ENCODE measurements at regions not wholly inside any gene's neighbourhood (a gene's known extent, or its start where the extent isn't known, plus 50 kb on each side); places are given as distances from the start of the nearest gene placed in this dataset.

DNA sequence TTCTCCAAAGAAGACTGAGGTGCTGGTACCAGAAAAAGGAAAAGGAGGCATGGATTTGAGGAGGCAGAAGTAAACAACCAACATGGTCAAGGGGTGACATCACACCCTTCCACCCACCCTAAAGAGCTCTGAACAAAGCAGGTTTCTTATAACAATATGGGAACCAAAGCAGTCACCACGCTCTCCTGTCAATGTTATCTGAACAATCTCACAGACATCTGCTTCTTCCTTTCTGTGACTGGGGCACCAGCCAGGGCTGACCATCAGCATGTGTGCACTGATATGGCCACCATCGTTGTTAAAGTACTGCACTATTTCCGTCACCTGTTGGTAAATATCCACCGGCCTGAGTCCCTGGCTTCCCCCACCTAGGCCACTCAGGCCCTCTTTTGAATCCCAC is 252.9 kb downstream of the SHQ1 start:
- TF ChIP-seq, protein P1, sequence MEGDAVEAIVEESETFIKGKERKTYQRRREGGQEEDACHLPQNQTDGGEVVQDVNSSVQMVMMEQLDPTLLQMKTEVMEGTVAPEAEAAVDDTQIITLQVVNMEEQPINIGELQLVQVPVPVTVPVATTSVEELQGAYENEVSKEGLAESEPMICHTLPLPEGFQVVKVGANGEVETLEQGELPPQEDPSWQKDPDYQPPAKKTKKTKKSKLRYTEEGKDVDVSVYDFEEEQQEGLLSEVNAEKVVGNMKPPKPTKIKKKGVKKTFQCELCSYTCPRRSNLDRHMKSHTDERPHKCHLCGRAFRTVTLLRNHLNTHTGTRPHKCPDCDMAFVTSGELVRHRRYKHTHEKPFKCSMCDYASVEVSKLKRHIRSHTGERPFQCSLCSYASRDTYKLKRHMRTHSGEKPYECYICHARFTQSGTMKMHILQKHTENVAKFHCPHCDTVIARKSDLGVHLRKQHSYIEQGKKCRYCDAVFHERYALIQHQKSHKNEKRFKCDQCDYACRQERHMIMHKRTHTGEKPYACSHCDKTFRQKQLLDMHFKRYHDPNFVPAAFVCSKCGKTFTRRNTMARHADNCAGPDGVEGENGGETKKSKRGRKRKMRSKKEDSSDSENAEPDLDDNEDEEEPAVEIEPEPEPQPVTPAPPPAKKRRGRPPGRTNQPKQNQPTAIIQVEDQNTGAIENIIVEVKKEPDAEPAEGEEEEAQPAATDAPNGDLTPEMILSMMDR (conservative IDR thresholded peaks at IDR 0.05; ENCODE audit: low read depth, low read length) = no peak
- no peak overlapping the region for H3K4me3 ChIP-seq (ENCODE audit: low read depth, low read length)
- DNase-seq (ENCODE audit: low read depth) = no peak

DNA sequence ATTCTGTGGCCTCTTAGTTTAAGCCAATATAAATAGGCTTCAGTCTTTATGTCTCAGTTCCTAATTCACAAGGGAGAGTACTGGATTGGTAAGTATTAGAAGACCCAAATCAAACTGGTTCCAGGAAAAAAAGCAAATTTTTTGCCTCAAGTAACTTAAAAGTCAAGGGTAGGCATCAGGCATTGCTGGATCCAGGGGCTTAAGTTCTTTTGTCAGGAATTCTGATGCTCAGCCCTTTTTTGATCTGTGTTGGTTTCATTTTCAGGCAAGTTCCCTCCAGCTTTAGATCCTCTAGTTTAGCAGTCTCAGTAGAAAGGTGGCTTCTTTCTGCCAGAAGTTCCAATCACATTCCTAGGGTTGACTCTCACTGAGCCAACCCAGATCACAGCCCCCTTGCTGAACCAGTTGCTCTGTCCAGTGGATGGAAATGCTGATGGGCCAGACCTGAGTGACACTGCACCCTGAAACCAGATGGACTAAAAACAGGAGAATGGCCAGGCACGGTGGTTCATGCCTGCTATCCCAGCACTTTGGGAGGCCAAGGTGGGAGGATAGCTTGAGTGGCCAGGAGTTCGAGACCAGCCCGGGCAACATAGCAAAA is 253.5 kb downstream of the SHQ1 start:
- DNase-seq (ENCODE audit: low read depth) = no peak
- TF ChIP-seq, protein P1 (conservative IDR thresholded peaks at IDR 0.05; ENCODE audit: low read depth, low read length) = no peak
- no peak overlapping the region for H3K4me3 ChIP-seq (ENCODE audit: low read depth, low read length)

DNA sequence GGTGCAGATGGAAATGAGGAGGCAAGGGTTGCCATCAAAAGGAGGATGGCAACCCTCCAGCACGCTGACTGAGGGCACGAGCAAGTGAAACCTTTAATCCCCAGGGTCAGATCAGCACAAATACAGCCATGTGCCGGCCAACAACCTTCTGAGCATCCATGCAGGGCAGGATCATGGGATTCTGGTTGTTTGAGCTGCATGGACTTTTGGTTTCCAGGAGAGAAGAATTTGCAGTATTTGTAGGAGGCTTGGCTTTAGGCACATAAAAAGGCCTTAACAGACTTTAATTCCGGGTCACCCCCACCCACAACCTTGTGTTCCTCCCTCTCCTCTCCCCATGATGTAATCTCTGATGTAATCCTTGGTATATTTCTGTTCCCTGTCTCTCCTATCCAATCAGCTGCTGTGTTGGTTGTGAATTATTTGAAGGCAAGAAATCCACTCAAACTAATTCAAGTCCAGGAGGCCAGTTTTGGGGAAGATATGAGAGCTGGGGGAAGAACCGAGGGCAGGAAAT is 254.3 kb downstream of the SHQ1 start:
- DNase-seq (ENCODE audit: low read depth) = peak; percentile 49
- no peak overlapping the region for H3K4me3 ChIP-seq (ENCODE audit: low read depth, low read length)
- TF ChIP-seq, protein P1 (conservative IDR thresholded peaks at IDR 0.05; ENCODE audit: low read depth, low read length) = no peak

DNA sequence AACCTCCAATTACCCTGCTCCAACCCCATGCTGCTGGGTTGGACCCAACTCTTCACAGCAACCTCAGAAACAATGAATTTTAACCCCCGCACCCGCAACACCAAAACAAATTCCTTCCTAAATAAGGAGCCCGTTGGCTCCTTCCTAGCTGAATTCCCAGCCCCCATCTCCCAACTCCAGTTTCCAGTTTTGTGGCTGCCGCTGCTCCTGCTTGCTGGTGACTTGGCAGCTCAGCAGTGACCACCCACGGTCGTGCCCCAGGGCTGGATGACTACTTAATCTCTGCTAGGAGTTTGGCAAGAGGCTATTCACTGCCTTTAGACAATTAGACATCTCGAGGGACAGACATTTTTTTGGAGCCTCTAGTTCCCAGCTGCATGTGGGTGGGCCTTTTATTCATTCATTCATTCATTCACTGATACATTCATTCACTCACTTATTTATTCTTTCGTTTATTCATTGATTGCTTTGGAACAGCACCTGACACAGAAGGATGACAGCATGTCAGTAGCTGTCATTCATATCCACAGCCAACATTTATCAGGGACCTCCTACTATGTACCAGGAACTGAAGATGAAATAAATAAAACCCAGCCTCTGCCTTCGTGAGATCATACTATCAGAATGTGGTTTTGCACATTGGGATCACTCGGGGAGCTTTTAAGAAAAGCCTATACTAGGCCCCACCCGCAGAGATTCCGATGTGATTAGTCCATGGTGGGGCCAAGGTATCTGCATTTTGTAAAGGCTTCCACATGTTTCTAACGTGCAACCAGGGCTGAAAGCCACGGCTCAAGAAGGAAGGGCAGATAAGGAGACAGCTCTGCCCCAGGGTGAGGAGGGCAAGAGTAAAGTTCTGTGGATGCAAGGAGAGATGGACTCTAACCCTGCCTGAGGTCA is 256.5 kb downstream of the SHQ1 start:
- DNase-seq (ENCODE audit: low read depth) = peak; percentile 26
- TF ChIP-seq, protein P1 (conservative IDR thresholded peaks at IDR 0.05; ENCODE audit: low read depth, low read length) = no peak
- H3K4me3 ChIP-seq (ENCODE audit: low read depth, low read length) = no peak overlapping the region

DNA sequence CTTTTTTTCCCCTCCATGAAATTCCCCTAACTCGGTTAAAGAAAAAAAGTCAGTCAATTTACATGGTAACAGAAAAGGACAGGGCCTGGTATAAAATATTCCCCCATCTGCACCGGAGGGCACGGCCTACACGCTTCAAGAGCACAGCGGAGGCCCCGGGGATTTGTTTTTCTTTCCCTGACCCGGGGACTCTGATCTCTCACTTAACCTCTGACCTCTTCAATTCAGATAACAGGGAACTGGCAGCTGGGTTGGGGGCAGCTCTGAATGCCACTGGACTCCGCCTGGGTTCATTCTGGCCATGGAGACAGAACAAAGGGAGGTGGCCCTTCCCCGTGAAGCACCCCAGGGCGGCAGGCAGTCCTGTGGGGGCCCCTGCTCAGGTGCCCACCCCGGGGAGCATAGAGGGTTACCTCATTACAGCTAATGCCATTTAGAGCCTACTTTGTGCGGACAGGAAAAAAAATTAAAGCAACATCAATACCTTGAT is 257.5 kb downstream of the SHQ1 start:
- no peak for DNase-seq (ENCODE audit: low read depth)
- TF ChIP-seq, protein P1 (conservative IDR thresholded peaks at IDR 0.05; ENCODE audit: low read depth, low read length) = no peak
- no peak overlapping the region for H3K4me3 ChIP-seq (ENCODE audit: low read depth, low read length)

DNA sequence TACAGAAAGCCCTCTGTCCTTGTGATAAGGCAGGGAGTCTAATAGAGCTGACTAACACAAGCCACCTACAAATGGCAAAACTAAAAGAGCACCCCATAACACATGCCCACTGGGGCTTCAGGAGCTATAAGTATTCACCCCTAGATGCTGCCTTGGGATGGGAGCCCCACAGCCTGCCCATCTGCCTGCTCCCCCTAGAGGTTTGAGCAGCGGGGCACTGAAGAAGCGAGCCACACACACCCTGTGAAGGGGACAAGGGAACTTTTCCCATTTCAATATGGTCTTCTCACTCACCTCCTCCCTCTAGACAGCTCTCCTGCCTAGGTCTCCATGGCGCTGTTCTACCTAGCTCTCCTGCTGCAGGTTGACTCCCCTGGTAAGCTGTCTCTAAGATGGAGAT is 261.0 kb downstream of the SHQ1 start:
- H3K4me3 ChIP-seq (ENCODE audit: low read depth, low read length) = no peak overlapping the region
- DNase-seq (ENCODE audit: low read depth) = no peak
- TF ChIP-seq, protein P1 (conservative IDR thresholded peaks at IDR 0.05; ENCODE audit: low read depth, low read length) = no peak

Data from choroid plexus epithelial cell (primary cell).